Lung (tissue), 11 donors: ENCODE measurements at regions not wholly inside any gene's neighbourhood (a gene's known extent, or its start where the extent isn't known, plus 50 kb on each side); places are given as distances from the start of the nearest gene placed in this dataset.

Experiments
- ATAC-seq: fragments of 200-7000 bp; cut with Tn5 transposase; one replicate; pipeline ENCODE4 v1.9.1; 2020; ENCODE audit warnings: moderate number of reproducible peaks; ENCODE audit not compliant: insufficient read depth, low FRiP score
- DNase-seq, 3 donors: peaks; one replicate each; pipeline ENCODE4 v3.0.0-alpha.2; 2013 to 2017
- H3K27ac ChIP-seq, 2 donors: one replicate each; pipeline ENCODE4 v1.5.1; 2013; ENCODE audit warnings: mild to moderate bottlenecking in 2 of 2, moderate library complexity in 2 of 2, control low read depth in 1 of 2, inconsistent platforms in 1 of 2, low read depth in 1 of 2, low read length in 1 of 2
- H3K27me3 ChIP-seq, 3 donors: one replicate each; pipeline ENCODE4 v1.5.1; 2013; ENCODE audit warnings: low read length in 2 of 3; ENCODE audit not compliant: control insufficient read depth in 3 of 3, insufficient read depth in 3 of 3
- H3K36me3 ChIP-seq, 4 donors: one replicate each; pipeline ENCODE4 v1.5.1; 2013; ENCODE audit warnings: low read length in 4 of 4, mild to moderate bottlenecking in 1 of 4, moderate library complexity in 1 of 4; ENCODE audit not compliant: control insufficient read depth in 4 of 4, insufficient read depth in 4 of 4
- H3K4me1 ChIP-seq, 5 donors: one replicate each; pipeline ENCODE4 v1.5.1; 2013; ENCODE audit warnings: low read length in 5 of 5, mild to moderate bottlenecking in 2 of 5, moderate library complexity in 1 of 5; ENCODE audit not compliant: control insufficient read depth in 5 of 5, insufficient read depth in 5 of 5
- H3K4me3 ChIP-seq: one replicate; pipeline ENCODE4 v1.5.1; 2013; ENCODE audit warnings: mild to moderate bottlenecking, control low read depth, moderate library complexity
- H3K9ac ChIP-seq, 2 donors: one replicate each; pipeline ENCODE4 v1.5.1; 2013; ENCODE audit warnings: low read length in 2 of 2, control low read depth in 1 of 2; ENCODE audit not compliant: insufficient read depth in 1 of 2
- H3K9me3 ChIP-seq, 4 donors: one replicate each; pipeline ENCODE4 v1.5.1; 2013; ENCODE audit warnings: low read length in 3 of 4, mild to moderate bottlenecking in 1 of 4, moderate library complexity in 1 of 4; ENCODE audit not compliant: control insufficient read depth in 4 of 4, insufficient read depth in 3 of 4
- whole genome bisulfite sequencing, 2 donors: extraction: QIAGEN DNeasy Blood & Tissue Kit; methylation state at CpG; one replicate each; pipeline ENCODE4 v1.1.7; 2013; 5-methylcytosine and 5-hydroxymethylcytosine counted together
- TF ChIP-seq, protein P1 (sequence below): IDR thresholded peaks from 2 replicates; pipeline ENCODE4 v1.5.1; 2012; ENCODE audit warnings: mild to moderate bottlenecking; ENCODE audit errors: control extremely low read depth, extremely low read depth
- donor health status: control.
- donor health status: control.
- donor health status: Bipolar disorder and iron deficiency.
- donor health status: healthy.
- donor health status: DM: yes; HTN: yes; CAD: no.

DNA sequence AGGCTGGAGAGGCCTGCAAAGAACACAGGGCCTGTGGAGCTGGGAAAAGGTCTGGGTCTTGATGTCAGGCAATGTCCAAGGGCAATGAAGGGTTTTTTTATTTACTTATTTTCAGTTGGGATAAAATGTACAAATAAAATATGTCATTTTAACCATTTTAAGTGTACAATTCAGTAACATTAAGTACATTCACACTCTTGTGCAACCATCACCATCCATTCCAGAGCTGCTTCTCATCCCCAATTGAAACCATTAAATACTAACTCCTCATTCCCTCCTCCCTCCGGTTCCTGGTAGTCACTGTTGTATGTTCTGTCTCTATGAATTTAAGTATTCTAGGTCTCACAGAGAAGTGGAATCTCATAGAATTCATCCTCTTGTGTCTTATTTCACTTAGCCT, 444.7 kb downstream of the HS3ST3B1 start:
- Histone ChIP-seq H3K4me1 (peaks cover 0 to 4% (median 0%) of the 10 kb centered on the region in 5 donors), H3K36me3 (no peaks in the 10 kb centered on the region), H3K4me3 (no peak overlapping the region), H3K27me3 (no peaks in the 10 kb centered on the region), H3K27ac (no peak overlapping the region), H3K9ac (no peak overlapping the region), H3K9me3 (peaks cover 0 to 2% (median 0%) of the 10 kb centered on the region in 4 donors)
- 93 to 97% methylated on average over 1 of the region's 1 CpG for WGBS, 2 donors
- TF ChIP-seq, protein P1, sequence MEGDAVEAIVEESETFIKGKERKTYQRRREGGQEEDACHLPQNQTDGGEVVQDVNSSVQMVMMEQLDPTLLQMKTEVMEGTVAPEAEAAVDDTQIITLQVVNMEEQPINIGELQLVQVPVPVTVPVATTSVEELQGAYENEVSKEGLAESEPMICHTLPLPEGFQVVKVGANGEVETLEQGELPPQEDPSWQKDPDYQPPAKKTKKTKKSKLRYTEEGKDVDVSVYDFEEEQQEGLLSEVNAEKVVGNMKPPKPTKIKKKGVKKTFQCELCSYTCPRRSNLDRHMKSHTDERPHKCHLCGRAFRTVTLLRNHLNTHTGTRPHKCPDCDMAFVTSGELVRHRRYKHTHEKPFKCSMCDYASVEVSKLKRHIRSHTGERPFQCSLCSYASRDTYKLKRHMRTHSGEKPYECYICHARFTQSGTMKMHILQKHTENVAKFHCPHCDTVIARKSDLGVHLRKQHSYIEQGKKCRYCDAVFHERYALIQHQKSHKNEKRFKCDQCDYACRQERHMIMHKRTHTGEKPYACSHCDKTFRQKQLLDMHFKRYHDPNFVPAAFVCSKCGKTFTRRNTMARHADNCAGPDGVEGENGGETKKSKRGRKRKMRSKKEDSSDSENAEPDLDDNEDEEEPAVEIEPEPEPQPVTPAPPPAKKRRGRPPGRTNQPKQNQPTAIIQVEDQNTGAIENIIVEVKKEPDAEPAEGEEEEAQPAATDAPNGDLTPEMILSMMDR, result no peak
- ATAC-seq, result no peak
- no peak for DNase-seq

DNA sequence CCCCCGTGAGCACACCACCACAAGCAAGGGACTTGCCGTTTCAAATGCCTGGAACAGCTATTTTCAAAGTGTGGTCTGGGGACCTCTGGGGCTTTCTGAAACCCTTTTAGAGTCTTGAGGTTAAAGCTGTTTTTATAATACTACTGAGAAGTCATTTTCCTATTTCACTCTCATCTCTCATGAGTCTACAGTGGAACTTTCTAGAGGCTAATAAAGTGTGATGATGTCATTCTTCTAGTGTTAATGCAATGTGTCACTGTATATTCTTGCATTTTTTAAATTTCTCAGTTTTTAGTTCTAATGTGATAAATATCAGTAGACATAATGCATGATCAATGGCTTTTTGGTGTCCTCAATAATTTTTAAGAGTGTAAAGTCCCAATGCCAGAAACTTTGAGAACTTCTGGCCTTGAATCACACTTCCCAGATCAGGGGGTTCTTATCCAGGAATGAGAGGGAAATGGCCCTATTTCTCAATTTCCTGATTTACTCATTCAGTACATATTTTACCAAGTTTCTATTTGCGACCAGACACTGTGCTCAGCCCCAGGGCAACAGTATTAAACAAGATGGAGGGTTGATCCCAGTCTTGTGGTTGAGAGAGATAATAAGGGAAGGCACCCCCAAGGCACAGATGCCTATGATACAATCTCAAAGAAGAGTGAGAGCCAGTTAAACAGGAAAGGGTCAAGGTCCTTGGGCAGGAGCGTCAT, 444.0 kb downstream of the HS3ST3B1 start:
- Histone ChIP-seq H3K27me3 (no peaks in the 10 kb centered on the region), H3K36me3 (no peaks in the 10 kb centered on the region), H3K4me1 (peaks cover 0 to 4% (median 0%) of the 10 kb centered on the region in 5 donors), H3K9me3 (peaks cover 0 to 2% (median 0%) of the 10 kb centered on the region in 4 donors), H3K4me3 (no peak overlapping the region), H3K9ac (no peak overlapping the region), H3K27ac (no peak overlapping the region)
- ATAC-seq (no peak), DNase-seq (no peak)
- 70 to 77% methylated on average over 4 of the region's 4 CpGs for WGBS, 2 donors
- TF ChIP-seq, protein P1, result no peak

DNA sequence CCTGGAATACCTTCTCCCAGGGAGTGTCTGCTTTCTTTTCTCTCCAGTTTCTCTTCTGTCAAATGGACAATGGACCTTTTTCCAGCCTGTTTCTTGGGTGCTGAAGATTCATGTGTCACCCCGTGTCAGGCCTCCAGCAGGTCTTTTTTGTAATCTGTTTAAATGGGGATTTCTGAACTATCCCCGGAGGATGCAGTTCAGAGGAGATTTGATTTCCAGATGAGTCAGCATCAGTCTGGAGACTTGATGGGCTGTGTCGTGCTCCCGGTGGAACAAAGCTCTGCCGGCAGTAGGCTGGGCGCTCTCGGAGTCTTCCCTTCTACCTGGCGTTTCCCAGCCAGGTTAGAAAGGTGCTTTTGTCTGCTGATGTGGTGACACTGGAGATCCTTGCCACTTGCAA, 440.6 kb downstream of the HS3ST3B1 start:
- DNase-seq, result no peak
- ATAC-seq, result no peak
- H3K4me3 ChIP-seq, result no peak overlapping the region
- H3K27ac ChIP-seq, result no peak overlapping the region
- no peaks in the 10 kb centered on the region for H3K27me3 ChIP-seq
- peaks cover 0 to 2% (median 0%) of the 10 kb centered on the region in 5 donors for H3K4me1 ChIP-seq
- TF ChIP-seq, protein P1, result no peak
- WGBS, 2 donors, result 85 to 92% methylated on average over 8 of the region's 8 CpGs
- peaks cover 0 to 2% (median 0%) of the 10 kb centered on the region in 4 donors for H3K9me3 ChIP-seq
- no peak overlapping the region for H3K9ac ChIP-seq
- no peaks in the 10 kb centered on the region for H3K36me3 ChIP-seq
